WTC11 (cell line): ENCODE measurements at regions not wholly inside any gene's neighbourhood (a gene's known extent, or its start where the extent isn't known, plus 50 kb on each side); places are given as distances from the start of the nearest gene placed in this dataset.

Source experiments
- ATAC-seq: fragments of 200-7000 bp; cut with Tn5 transposase; 2 replicates; pipeline ENCODE4 v1.10.0; 2021; ENCODE audit warnings: mild to moderate bottlenecking, moderate library complexity
- CTCF ChIA-PET: fragments of 300-600 bp; sonication (Branson Sonifier 250); formaldehyde crosslinking; loops from one replicate; lab custom pipeline; 2021; ENCODE audit warnings: antibody characterized with exemption; lab: Charles Lee
- POLR2A ChIA-PET: fragments of 350-600 bp; sonication (Branson Sonifier 250); formaldehyde crosslinking; loops from one replicate; lab custom pipeline; 2021; ENCODE audit warnings: antibody characterized with exemption; lab: Charles Lee
- DNase-seq: peaks from one replicate; pipeline ENCODE4 v3.0.0; 2021; ENCODE audit warnings: low spot score
- H3K27ac Mint-ChIP-seq: 2 replicates; pipeline ENCODE4 v1.8.0; 2021; ENCODE audit warnings: mixed read lengths
- H3K27me3 Mint-ChIP-seq: 2 replicates; pipeline ENCODE4 v1.8.0; 2021; ENCODE audit warnings: low read depth, mild to moderate bottlenecking, moderate library complexity, mixed read lengths
- H3K36me3 Mint-ChIP-seq: 2 replicates; pipeline ENCODE4 v1.8.0; 2021; ENCODE audit warnings: mixed read lengths
- H3K4me1 Mint-ChIP-seq: 2 replicates; pipeline ENCODE4 v1.8.0; 2022; ENCODE audit warnings: mixed read lengths
- H3K4me3 Mint-ChIP-seq: 2 replicates; pipeline ENCODE4 v1.8.0; 2021; ENCODE audit warnings: mild to moderate bottlenecking, moderate library complexity, mixed read lengths
- H3K9me3 Mint-ChIP-seq: 2 replicates; pipeline ENCODE4 v1.8.0; 2021; ENCODE audit warnings: mixed read lengths
- CBFB ChIP-seq: sonication (generic); formaldehyde crosslinking; IDR thresholded peaks from 2 replicates; pipeline ENCODE4 v1.8.1; 2022; ENCODE audit warnings: mild to moderate bottlenecking, low read depth, missing genetic modification reagents
- CREB1 ChIP-seq: sonication (generic); formaldehyde crosslinking; IDR thresholded peaks from 2 replicates; pipeline ENCODE4 v1.8.0; 2023; ENCODE audit warnings: mild to moderate bottlenecking, missing genetic modification reagents
- ELF4 ChIP-seq: sonication (generic); formaldehyde crosslinking; IDR thresholded peaks from 2 replicates; pipeline ENCODE4 v1.8.1; 2022; ENCODE audit warnings: low read depth, mild to moderate bottlenecking, moderate library complexity, missing genetic modification reagents
- ETV6 ChIP-seq: sonication (generic); formaldehyde crosslinking; IDR thresholded peaks from 2 replicates; pipeline ENCODE4 v1.8.1; 2022; ENCODE audit warnings: mild to moderate bottlenecking, missing genetic modification reagents
- FOXJ3 ChIP-seq: sonication (generic); formaldehyde crosslinking; IDR thresholded peaks from 2 replicates; pipeline ENCODE4 v1.9.0; 2021; ENCODE audit warnings: missing genetic modification reagents, mild to moderate bottlenecking, borderline replicate concordance
- FOXK1 ChIP-seq: sonication (generic); formaldehyde crosslinking; IDR thresholded peaks from 2 replicates; pipeline ENCODE4 v1.8.0; 2022; ENCODE audit warnings: mild to moderate bottlenecking, moderate library complexity, missing genetic modification reagents
- GABPB1 ChIP-seq: sonication (generic); formaldehyde crosslinking; IDR thresholded peaks from 2 replicates; pipeline ENCODE4 v1.8.1; 2023; ENCODE audit warnings: mild to moderate bottlenecking, missing genetic modification reagents
- HMGA2 ChIP-seq: fragments of 250-450 bp; sonication (Bioruptor Pico); IDR thresholded peaks from 2 replicates; pipeline ENCODE4 v1.4.0; 2021; ENCODE audit warnings: mild to moderate bottlenecking, moderate library complexity
- IRF2 ChIP-seq: sonication (generic); formaldehyde crosslinking; IDR thresholded peaks from 2 replicates; pipeline ENCODE4 v1.8.0; 2022; ENCODE audit warnings: low read depth, missing genetic modification reagents, borderline replicate concordance
- NFYB ChIP-seq: sonication (generic); formaldehyde crosslinking; conservative IDR thresholded peaks from 2 replicates; pipeline ENCODE4 v1.8.0; 2022; ENCODE audit warnings: low read depth, missing genetic modification reagents
- RELA ChIP-seq: sonication (generic); formaldehyde crosslinking; IDR thresholded peaks from 2 replicates; pipeline ENCODE4 v1.8.1; 2022; ENCODE audit warnings: missing genetic modification reagents, mild to moderate bottlenecking, borderline replicate concordance
- RORB ChIP-seq: fragments of 250-450 bp; sonication (Bioruptor Pico); IDR thresholded peaks from 2 replicates; pipeline ENCODE4 v1.9.0; 2021; ENCODE audit warnings: mild to moderate bottlenecking
- SMAD4 ChIP-seq: sonication (generic); formaldehyde crosslinking; IDR thresholded peaks from 2 replicates; pipeline ENCODE4 v1.8.0; 2022; ENCODE audit warnings: mild to moderate bottlenecking, missing genetic modification reagents
- SOX15 ChIP-seq: fragments of 250-450 bp; sonication (Bioruptor Pico); IDR thresholded peaks from 2 replicates; pipeline ENCODE4 v1.9.0; 2021; ENCODE audit warnings: mild to moderate bottlenecking
- TP53 ChIP-seq: sonication (generic); formaldehyde crosslinking; IDR thresholded peaks from 2 replicates; pipeline ENCODE4 v1.8.1; 2023; ENCODE audit warnings: mild to moderate bottlenecking, missing genetic modification reagents
- ZNF121 ChIP-seq: sonication (generic); formaldehyde crosslinking; IDR thresholded peaks from 2 replicates; pipeline ENCODE4 v1.8.0; 2023; ENCODE audit warnings: missing genetic modification reagents
- ZNF219 ChIP-seq: sonication (generic); formaldehyde crosslinking; IDR thresholded peaks from 2 replicates; pipeline ENCODE4 v1.8.0; 2023; ENCODE audit warnings: missing genetic modification reagents, mild to moderate bottlenecking, borderline replicate concordance
- ZNF232 ChIP-seq: sonication (generic); formaldehyde crosslinking; IDR thresholded peaks from 2 replicates; pipeline ENCODE4 v1.8.0; 2022; ENCODE audit warnings: mild to moderate bottlenecking, missing genetic modification reagents
- ZNF263 ChIP-seq: sonication (generic); formaldehyde crosslinking; IDR thresholded peaks from 2 replicates; pipeline ENCODE4 v1.8.1; 2022; ENCODE audit warnings: low read depth, mild to moderate bottlenecking, moderate library complexity, missing genetic modification reagents
- TF ChIP-seq, protein P1 (sequence below): sonication (generic); formaldehyde crosslinking; conservative IDR thresholded peaks from 2 replicates; pipeline ENCODE4 v1.8.1; 2022; ENCODE audit warnings: mild to moderate bottlenecking, missing genetic modification reagents
- TF ChIP-seq, protein P2 (sequence below): sonication (generic); formaldehyde crosslinking; IDR thresholded peaks from 2 replicates; pipeline ENCODE4 v1.8.1; 2023; ENCODE audit warnings: mild to moderate bottlenecking, missing genetic modification reagents, moderate library complexity
- TF ChIP-seq, protein P3 (sequence below): fragments of 250-450 bp; sonication (Bioruptor Pico); IDR thresholded peaks from 2 replicates; pipeline ENCODE4 v1.9.0; 2021; ENCODE audit warnings: mild to moderate bottlenecking
- TF ChIP-seq, protein P4 (sequence below): sonication (generic); formaldehyde crosslinking; IDR thresholded peaks from 2 replicates; pipeline ENCODE4 v1.8.1; 2022; ENCODE audit warnings: mild to moderate bottlenecking, moderate library complexity, missing genetic modification reagents
- TF ChIP-seq, protein P5 (sequence below): sonication (generic); formaldehyde crosslinking; IDR thresholded peaks from 2 replicates; pipeline ENCODE4 v1.8.0; 2023; ENCODE audit warnings: missing genetic modification reagents
- TF ChIP-seq, protein P6 (sequence below): sonication (generic); formaldehyde crosslinking; IDR thresholded peaks from 2 replicates; pipeline ENCODE4 v1.8.0; 2022; ENCODE audit warnings: mild to moderate bottlenecking, missing genetic modification reagents
- TF ChIP-seq, protein P7 (sequence below): sonication (generic); formaldehyde crosslinking; IDR thresholded peaks from 2 replicates; pipeline ENCODE4 v1.8.1; 2023; ENCODE audit warnings: mild to moderate bottlenecking, missing genetic modification reagents

DNA sequence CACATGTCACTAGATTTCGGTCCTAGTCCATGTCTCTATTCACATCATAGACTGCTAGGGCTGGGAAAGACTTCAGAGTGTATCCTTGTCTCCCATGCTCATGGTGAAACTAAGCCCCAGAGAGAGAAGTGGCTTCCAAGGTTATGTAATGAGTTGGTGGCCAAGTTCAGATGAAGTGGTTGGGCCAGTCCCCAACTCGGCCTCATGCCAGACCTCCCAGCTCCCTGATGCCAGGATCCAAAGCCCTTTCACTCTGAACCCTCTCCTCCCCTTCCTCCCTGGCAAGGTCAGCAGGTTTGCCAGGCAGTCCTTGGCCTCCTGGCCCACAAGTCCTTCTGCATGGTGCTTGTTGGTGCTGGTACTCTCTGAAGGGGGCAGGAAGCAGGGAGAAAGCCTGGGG, 189.7 kb downstream of the AXIN2 start:
- Mint-ChIP-seq H3K4me1 (peaks cover 4% of the 10 kb centered on the region; the same call in 1 of the 2 replicates), H3K27ac (no peak overlapping the region), H3K27me3 (no peaks in the 10 kb centered on the region), H3K4me3 (no peak overlapping the region), H3K9me3 (peaks cover 8% of the 10 kb centered on the region)
- ChIA-PET POLR2A (interaction anchor here (0.7 kb wide), 2 partner anchors 34 to 130 kb away, joined by 3 to 5 read pairs; no protein-coding TSS in a partner anchor), CTCF (interaction anchor here (0.6 kb wide), 1 partner anchor 1285 kb away, joined by 3 read pairs; no protein-coding TSS in a partner anchor)
- DNase-seq = no peak
- ATAC-seq = no peak
- no peak for TF ChIP-seq ZNF121
- TF ChIP-seq NFYB = no peak
- TF ChIP-seq, protein P1, sequence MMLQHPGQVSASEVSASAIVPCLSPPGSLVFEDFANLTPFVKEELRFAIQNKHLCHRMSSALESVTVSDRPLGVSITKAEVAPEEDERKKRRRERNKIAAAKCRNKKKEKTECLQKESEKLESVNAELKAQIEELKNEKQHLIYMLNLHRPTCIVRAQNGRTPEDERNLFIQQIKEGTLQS (CRISPR knock-in tag) = no peak
- TF ChIP-seq, protein P2, sequence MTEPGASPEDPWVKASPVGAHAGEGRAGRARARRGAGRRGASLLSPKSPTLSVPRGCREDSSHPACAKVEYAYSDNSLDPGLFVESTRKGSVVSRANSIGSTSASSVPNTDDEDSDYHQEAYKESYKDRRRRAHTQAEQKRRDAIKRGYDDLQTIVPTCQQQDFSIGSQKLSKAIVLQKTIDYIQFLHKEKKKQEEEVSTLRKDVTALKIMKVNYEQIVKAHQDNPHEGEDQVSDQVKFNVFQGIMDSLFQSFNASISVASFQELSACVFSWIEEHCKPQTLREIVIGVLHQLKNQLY = no peak
- TF ChIP-seq, protein P3, sequence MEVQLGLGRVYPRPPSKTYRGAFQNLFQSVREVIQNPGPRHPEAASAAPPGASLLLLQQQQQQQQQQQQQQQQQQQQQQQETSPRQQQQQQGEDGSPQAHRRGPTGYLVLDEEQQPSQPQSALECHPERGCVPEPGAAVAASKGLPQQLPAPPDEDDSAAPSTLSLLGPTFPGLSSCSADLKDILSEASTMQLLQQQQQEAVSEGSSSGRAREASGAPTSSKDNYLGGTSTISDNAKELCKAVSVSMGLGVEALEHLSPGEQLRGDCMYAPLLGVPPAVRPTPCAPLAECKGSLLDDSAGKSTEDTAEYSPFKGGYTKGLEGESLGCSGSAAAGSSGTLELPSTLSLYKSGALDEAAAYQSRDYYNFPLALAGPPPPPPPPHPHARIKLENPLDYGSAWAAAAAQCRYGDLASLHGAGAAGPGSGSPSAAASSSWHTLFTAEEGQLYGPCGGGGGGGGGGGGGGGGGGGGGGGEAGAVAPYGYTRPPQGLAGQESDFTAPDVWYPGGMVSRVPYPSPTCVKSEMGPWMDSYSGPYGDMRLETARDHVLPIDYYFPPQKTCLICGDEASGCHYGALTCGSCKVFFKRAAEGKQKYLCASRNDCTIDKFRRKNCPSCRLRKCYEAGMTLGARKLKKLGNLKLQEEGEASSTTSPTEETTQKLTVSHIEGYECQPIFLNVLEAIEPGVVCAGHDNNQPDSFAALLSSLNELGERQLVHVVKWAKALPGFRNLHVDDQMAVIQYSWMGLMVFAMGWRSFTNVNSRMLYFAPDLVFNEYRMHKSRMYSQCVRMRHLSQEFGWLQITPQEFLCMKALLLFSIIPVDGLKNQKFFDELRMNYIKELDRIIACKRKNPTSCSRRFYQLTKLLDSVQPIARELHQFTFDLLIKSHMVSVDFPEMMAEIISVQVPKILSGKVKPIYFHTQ = no peak
- TF ChIP-seq SMAD4 = no peak
- TF ChIP-seq, protein P4, sequence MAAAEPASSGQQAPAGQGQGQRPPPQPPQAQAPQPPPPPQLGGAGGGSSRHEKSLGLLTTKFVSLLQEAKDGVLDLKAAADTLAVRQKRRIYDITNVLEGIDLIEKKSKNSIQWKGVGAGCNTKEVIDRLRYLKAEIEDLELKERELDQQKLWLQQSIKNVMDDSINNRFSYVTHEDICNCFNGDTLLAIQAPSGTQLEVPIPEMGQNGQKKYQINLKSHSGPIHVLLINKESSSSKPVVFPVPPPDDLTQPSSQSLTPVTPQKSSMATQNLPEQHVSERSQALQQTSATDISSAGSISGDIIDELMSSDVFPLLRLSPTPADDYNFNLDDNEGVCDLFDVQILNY (CRISPR knock-in tag) = no peak
- TF ChIP-seq TP53 = no peak
- TF ChIP-seq ZNF219 (CRISPR knock-in tag) = no peak
- TF ChIP-seq RELA (CRISPR knock-in tag) = no peak
- TF ChIP-seq ETV6 (CRISPR knock-in tag) = no peak
- TF ChIP-seq ZNF263 = no peak
- TF ChIP-seq RORB (CRISPR knock-in tag) = no peak
- no peak for TF ChIP-seq FOXJ3 (CRISPR knock-in tag)
- no peak for TF ChIP-seq FOXK1 (CRISPR knock-in tag)
- TF ChIP-seq CBFB (CRISPR knock-in tag) = no peak
- TF ChIP-seq ZNF232 (CRISPR knock-in tag) = no peak
- TF ChIP-seq, protein P5, sequence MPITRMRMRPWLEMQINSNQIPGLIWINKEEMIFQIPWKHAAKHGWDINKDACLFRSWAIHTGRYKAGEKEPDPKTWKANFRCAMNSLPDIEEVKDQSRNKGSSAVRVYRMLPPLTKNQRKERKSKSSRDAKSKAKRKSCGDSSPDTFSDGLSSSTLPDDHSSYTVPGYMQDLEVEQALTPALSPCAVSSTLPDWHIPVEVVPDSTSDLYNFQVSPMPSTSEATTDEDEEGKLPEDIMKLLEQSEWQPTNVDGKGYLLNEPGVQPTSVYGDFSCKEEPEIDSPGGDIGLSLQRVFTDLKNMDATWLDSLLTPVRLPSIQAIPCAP = no peak
- TF ChIP-seq, all 79 proteins: peak for 0
- H3K36me3 Mint-ChIP-seq = no peaks in the 10 kb centered on the region

DNA sequence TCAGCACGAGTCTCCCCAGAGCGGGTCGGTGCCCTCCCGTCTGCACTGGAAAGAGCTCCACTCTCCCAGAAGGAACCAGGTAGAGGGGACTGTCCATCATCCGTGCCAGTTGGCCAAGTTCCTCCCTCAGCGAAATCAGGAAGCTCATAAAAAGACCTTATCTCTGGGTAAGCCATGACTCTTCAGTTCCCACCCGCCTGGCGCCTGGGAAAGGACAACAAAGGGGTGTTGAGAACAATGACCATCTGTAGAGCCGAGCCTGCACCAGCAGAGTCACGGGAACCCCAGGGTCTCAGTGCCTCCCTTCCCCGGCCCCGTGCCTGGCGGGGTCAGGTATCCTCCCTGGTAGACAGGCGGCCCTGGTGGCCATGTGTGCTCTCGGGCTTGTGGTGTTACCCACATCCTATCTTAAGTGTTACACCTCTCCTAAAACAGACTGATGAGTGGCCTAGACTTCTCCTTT, 190.7 kb downstream of the AXIN2 start:
- Mint-ChIP-seq H3K9me3 (peaks cover 13% of the 10 kb centered on the region), H3K27ac (no peak overlapping the region)
- DNase-seq = no peak
- TF ChIP-seq SOX15 = no peak
- TF ChIP-seq ELF4 (CRISPR knock-in tag) = no peak
- TF ChIP-seq, protein P2 = no peak
- TF ChIP-seq, protein P6, sequence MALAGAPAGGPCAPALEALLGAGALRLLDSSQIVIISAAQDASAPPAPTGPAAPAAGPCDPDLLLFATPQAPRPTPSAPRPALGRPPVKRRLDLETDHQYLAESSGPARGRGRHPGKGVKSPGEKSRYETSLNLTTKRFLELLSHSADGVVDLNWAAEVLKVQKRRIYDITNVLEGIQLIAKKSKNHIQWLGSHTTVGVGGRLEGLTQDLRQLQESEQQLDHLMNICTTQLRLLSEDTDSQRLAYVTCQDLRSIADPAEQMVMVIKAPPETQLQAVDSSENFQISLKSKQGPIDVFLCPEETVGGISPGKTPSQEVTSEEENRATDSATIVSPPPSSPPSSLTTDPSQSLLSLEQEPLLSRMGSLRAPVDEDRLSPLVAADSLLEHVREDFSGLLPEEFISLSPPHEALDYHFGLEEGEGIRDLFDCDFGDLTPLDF (CRISPR knock-in tag) = no peak
- no peak for TF ChIP-seq RORB (CRISPR knock-in tag)
- no peak for TF ChIP-seq CREB1 (CRISPR knock-in tag)
- no peak for TF ChIP-seq ZNF121
- no peak for TF ChIP-seq HMGA2 (CRISPR knock-in tag)
- no peak for TF ChIP-seq IRF2 (CRISPR knock-in tag)
- TF ChIP-seq, protein P7, sequence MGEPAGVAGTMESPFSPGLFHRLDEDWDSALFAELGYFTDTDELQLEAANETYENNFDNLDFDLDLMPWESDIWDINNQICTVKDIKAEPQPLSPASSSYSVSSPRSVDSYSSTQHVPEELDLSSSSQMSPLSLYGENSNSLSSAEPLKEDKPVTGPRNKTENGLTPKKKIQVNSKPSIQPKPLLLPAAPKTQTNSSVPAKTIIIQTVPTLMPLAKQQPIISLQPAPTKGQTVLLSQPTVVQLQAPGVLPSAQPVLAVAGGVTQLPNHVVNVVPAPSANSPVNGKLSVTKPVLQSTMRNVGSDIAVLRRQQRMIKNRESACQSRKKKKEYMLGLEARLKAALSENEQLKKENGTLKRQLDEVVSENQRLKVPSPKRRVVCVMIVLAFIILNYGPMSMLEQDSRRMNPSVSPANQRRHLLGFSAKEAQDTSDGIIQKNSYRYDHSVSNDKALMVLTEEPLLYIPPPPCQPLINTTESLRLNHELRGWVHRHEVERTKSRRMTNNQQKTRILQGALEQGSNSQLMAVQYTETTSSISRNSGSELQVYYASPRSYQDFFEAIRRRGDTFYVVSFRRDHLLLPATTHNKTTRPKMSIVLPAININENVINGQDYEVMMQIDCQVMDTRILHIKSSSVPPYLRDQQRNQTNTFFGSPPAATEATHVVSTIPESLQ (CRISPR knock-in tag) = no peak
- no peak for TF ChIP-seq NFYB
- no peak for TF ChIP-seq GABPB1
- TF ChIP-seq, all 79 proteins: peak for 0
- POLR2A ChIA-PET = no interaction called here
- Mint-ChIP-seq H3K4me1 (peaks cover 4% of the 10 kb centered on the region; the same call in 1 of the 2 replicates), H3K27me3 (no peaks in the 10 kb centered on the region), H3K4me3 (no peak overlapping the region), H3K36me3 (no peaks in the 10 kb centered on the region)
- CTCF ChIA-PET = no interaction called here
- ATAC-seq = no peak
